Suprapubic skin (tissue), 4 donors: ENCODE measurements at regions not wholly inside any gene's neighbourhood (a gene's known extent, or its start where the extent isn't known, plus 50 kb on each side); places are given as distances from the start of the nearest gene placed in this dataset.

Source experiments
- DNase-seq, 2 donors: peaks; one replicate each; pipeline ENCODE4 v3.0.0-alpha.2; 2019; ENCODE audit warnings: low spot score in 2 of 2
- H3K27ac ChIP-seq: fragments of 200-600 bp; sonication (generic); one replicate; pipeline ENCODE4 v1.5.1; 2019
- H3K27me3 ChIP-seq: fragments of 200-600 bp; sonication (generic); one replicate; pipeline ENCODE4 v1.5.1; 2019
- H3K36me3 ChIP-seq: fragments of 200-600 bp; sonication (generic); one replicate; pipeline ENCODE4 v1.5.1; 2019
- H3K4me1 ChIP-seq: fragments of 200-600 bp; sonication (generic); one replicate; pipeline ENCODE4 v1.5.1; 2019
- H3K4me3 ChIP-seq: fragments of 200-600 bp; sonication (generic); one replicate; pipeline ENCODE4 v1.5.1; 2019; ENCODE audit warnings: mild to moderate bottlenecking
- H3K9me3 ChIP-seq: fragments of 200-600 bp; sonication (generic); one replicate; pipeline ENCODE4 v1.5.1; 2019
- EP300 ChIP-seq: sonication (generic); formaldehyde crosslinking; IDR thresholded peaks from one replicate; pipeline ENCODE4 v1.6.1; 2017; ENCODE audit warnings: antibody characterized with exemption
- POLR2A ChIP-seq, 2 donors: fragments of 450-650 bp; IDR thresholded peaks; one replicate each; pipeline ENCODE4 v1.6.1; 2017; ENCODE audit warnings: antibody characterized with exemption in 2 of 2, mild to moderate bottlenecking in 2 of 2, moderate library complexity in 2 of 2
- POLR2AphosphoS5 ChIP-seq, 3 donors: sonication (generic); formaldehyde crosslinking; IDR thresholded peaks; one replicate each; pipeline ENCODE4 v1.6.1; 2017; ENCODE audit warnings: antibody characterized with exemption in 3 of 3
- WGBS: methylation state at CpG from one replicate; pipeline ENCODE4 v1.1.5; 2018; 5-methylcytosine and 5-hydroxymethylcytosine counted together
- TF ChIP-seq, protein P1 (sequence below), 2 donors: fragments of 200-600 bp in 1 of 2; fragments of 450-650 bp in 1 of 2; sonication (generic) in 1 of 2; IDR thresholded peaks; one replicate each; pipeline ENCODE4 v1.5.1; 2016 to 2019; ENCODE audit warnings: antibody characterized with exemption in 2 of 2, mild to moderate bottlenecking in 1 of 2, moderate library complexity in 1 of 2

DNA sequence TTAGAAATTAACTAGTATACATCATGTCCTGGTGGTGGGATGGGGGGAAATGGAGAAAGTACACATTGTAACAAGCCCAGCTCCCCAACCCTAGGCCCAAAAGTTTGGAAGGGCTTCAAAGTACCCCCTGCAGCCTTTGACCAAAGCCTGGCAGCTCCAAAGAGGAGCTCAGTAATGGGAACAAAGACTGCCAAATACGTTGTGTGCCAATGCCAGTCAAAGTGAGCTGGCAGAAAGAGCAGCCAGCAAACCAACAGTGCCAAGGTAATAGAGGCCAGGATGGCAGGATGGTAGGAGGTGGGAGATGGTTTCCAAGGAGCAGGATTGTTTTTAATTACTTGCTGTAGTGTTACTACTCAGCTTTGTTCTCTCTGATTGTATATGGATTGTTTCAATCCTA, 248.3 kb downstream of the COX7C start:
- no peak for DNase-seq
- no peaks in the 10 kb centered on the region for H3K36me3 ChIP-seq
- TF ChIP-seq EP300 = no peak
- TF ChIP-seq, protein P1, sequence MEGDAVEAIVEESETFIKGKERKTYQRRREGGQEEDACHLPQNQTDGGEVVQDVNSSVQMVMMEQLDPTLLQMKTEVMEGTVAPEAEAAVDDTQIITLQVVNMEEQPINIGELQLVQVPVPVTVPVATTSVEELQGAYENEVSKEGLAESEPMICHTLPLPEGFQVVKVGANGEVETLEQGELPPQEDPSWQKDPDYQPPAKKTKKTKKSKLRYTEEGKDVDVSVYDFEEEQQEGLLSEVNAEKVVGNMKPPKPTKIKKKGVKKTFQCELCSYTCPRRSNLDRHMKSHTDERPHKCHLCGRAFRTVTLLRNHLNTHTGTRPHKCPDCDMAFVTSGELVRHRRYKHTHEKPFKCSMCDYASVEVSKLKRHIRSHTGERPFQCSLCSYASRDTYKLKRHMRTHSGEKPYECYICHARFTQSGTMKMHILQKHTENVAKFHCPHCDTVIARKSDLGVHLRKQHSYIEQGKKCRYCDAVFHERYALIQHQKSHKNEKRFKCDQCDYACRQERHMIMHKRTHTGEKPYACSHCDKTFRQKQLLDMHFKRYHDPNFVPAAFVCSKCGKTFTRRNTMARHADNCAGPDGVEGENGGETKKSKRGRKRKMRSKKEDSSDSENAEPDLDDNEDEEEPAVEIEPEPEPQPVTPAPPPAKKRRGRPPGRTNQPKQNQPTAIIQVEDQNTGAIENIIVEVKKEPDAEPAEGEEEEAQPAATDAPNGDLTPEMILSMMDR (IDR thresholded peaks at IDR 0.05) = no peak
- no peak overlapping the region for H3K4me3 ChIP-seq
- WGBS = 13% methylated on average over 1 of the region's 1 CpG
- no peak overlapping the region for H3K27ac ChIP-seq
- no peaks in the 10 kb centered on the region for H3K27me3 ChIP-seq
- H3K9me3 ChIP-seq = no peaks in the 10 kb centered on the region
- no peaks in the 10 kb centered on the region for H3K4me1 ChIP-seq

DNA sequence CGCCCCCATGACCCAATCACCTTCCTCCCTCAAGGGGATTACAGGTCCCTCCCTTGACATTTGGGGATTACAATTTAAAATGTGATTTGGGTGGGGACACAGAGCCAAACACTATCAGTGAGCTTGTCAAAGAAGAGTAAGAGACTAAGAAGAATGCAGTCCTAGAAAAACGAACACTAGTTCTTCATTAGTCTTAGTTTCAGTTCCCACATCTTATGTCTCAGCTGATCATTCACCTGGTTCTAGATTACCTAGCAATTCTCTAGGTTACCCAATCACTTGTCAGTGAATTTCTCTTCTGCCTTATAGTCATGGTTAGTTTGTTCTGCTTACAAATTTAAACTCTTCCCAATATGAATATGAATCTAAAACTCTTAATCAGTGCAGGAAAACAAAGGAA, 251.5 kb downstream of the COX7C start:
- 69% methylated on average over 2 of the region's 2 CpGs for WGBS
- no peaks in the 10 kb centered on the region for H3K27me3 ChIP-seq
- no peaks in the 10 kb centered on the region for H3K4me1 ChIP-seq
- H3K4me3 ChIP-seq = no peak overlapping the region
- H3K27ac ChIP-seq = no peak overlapping the region
- DNase-seq = no peak
- no peaks in the 10 kb centered on the region for H3K36me3 ChIP-seq
- H3K9me3 ChIP-seq = no peaks in the 10 kb centered on the region
- TF ChIP-seq EP300 (no peak), POLR2A (IDR thresholded peaks at IDR 0.05) (no peak), POLR2AphosphoS5 (IDR thresholded peaks at IDR 0.05) (no peak)
- TF ChIP-seq, protein P1 (IDR thresholded peaks at IDR 0.05) = no peak

DNA sequence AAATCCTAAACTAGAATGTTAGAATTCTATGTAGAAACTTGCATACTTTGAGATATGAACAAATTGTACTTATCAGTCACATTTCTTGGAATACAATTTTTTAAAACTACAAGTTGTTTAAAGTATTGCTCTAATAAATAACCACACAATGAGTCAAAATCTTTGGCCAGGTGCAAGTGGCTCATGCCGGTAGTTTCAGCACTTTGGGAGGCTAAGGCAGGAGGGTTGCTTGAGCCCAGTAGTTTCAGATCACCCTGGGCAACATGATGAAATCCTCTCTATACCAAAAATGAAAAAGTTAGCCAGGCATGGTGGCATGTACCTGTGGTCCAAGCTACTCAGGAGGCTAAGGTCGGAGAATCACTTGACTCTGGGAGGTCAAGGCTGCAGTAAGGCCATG, 257.8 kb downstream of the COX7C start:
- WGBS = 78% methylated on average over 2 of the region's 2 CpGs
- no peak for DNase-seq

DNA sequence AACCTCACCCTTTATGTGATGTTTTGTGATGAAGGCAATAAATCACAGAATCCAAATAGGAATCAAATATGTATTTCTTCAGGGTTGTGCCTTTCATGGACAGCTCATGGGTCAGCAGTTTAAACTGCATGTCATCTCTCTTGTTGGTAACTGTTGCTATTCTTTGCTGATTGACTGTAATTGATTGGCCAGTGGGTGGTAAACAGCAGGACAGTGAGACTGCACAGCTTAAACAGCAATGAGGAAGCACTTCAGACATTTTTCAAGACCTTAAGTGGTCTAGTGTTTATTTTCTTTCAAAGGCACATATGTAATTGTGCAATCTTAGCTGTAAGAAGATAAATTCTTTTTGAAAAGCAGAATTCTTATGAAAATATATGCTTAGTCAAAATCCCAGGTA, 260.5 kb downstream of the COX7C start:
- no peaks in the 10 kb centered on the region for H3K36me3 ChIP-seq
- H3K27me3 ChIP-seq = no peaks in the 10 kb centered on the region
- H3K4me3 ChIP-seq = no peak overlapping the region
- DNase-seq = no peak
- H3K27ac ChIP-seq = no peak overlapping the region
- H3K9me3 ChIP-seq = no peaks in the 10 kb centered on the region
- H3K4me1 ChIP-seq = no peaks in the 10 kb centered on the region
- TF ChIP-seq, protein P1 (IDR thresholded peaks at IDR 0.05) = no peak
- TF ChIP-seq POLR2A (IDR thresholded peaks at IDR 0.05) (no peak), POLR2AphosphoS5 (IDR thresholded peaks at IDR 0.05) (no peak), EP300 (no peak)

More for the DNA sequence above, 257.8 kb downstream of the COX7C start:
- no peaks in the 10 kb centered on the region for H3K36me3 ChIP-seq
- no peak overlapping the region for H3K27ac ChIP-seq
- H3K27me3 ChIP-seq = no peaks in the 10 kb centered on the region
- H3K9me3 ChIP-seq = no peaks in the 10 kb centered on the region
- no peaks in the 10 kb centered on the region for H3K4me1 ChIP-seq
- no peak overlapping the region for H3K4me3 ChIP-seq
- TF ChIP-seq POLR2A (IDR thresholded peaks at IDR 0.05) (no peak), POLR2AphosphoS5 (IDR thresholded peaks at IDR 0.05) (no peak), EP300 (no peak)
- TF ChIP-seq, protein P1 (IDR thresholded peaks at IDR 0.05) = no peak

DNA sequence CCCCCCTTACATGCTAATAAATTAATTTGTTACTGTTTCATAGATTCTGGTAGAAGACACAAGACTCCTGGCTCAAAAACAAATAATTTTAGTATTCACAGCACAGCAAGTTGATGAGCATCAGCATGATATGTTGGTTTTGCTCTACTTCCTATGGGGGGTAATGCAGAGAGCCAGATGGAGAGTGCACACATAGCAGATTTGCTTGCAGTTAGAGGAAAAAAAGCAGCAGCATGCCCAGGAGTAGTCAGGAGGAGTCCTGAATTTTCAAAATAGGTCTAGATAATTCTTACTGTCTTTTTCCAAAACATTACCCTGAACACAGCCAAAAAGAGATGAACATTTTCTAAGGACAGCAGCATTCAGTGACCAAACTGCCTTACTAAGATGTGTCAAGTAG, 261.3 kb downstream of the COX7C start:
- no peak for DNase-seq
- no peaks in the 10 kb centered on the region for H3K9me3 ChIP-seq
- no peaks in the 10 kb centered on the region for H3K27me3 ChIP-seq
- H3K4me1 ChIP-seq = no peaks in the 10 kb centered on the region
- TF ChIP-seq POLR2AphosphoS5 (IDR thresholded peaks at IDR 0.05) (no peak), EP300 (no peak)
- TF ChIP-seq, protein P1 (IDR thresholded peaks at IDR 0.05) = no peak
- H3K4me3 ChIP-seq = no peak overlapping the region
- no peaks in the 10 kb centered on the region for H3K36me3 ChIP-seq
- no peak overlapping the region for H3K27ac ChIP-seq
